GM13976 (cell line): ENCODE measurements at regions not wholly inside any gene's neighbourhood (a gene's known extent, or its start where the extent isn't known, plus 50 kb on each side); places are given as distances from the start of the nearest gene placed in this dataset.

Experiments
- DNase-seq: peaks from one replicate; pipeline ENCODE4 v3.0.0; 2012; ENCODE audit warnings: low spot score
- CTCF ChIP-seq: IDR thresholded peaks from 2 replicates; pipeline ENCODE4 v1.5.1; 2012; ENCODE audit warnings: borderline replicate concordance, mild to moderate bottlenecking; ENCODE audit not compliant: insufficient read depth; ENCODE audit errors: extremely low read depth, missing control alignments, control extremely low read depth
- in situ Hi-C: fragments of 300-500 bp; cut with MboI; formaldehyde crosslinking; loops from one replicate; pipeline ENCODE4 v1.12.0; 2022; ENCODE audit warnings: low sequenced_read_pairs, mixed read lengths, inconsistent platforms; ENCODE audit not compliant: unreplicated experiment

- DNase-seq = no peak
- in situ Hi-C loops = no loop called here
These were observed 797.0 kb downstream of the GALR1 start for GRCh38 chr18:78046631-78047030.

DNA sequence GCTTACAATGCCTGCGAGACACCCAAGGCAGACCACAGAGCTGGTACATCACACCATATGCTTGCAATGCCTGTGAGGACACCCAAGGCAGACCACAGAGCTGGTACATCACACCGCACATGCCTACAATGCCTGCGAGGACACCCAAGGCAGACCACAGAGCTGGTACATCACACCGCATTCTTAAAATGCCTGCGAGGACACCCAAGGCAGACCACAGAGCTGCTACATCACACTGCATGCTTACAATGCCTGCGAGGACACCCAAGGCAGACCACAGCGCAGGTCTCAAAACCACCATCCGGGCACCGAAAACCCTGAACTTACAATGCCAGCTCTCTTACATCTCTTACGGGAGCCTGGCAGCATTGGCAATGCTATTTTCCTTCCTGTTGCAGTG lies 799.6 kb downstream of the GALR1 start:
- no peak for TF ChIP-seq CTCF
- in situ Hi-C loops = no loop called here
- DNase-seq = no peak

More at GRCh38 chr18:78046631-78047030, 797.0 kb downstream of the GALR1 start:
- no peak for TF ChIP-seq CTCF

DNA sequence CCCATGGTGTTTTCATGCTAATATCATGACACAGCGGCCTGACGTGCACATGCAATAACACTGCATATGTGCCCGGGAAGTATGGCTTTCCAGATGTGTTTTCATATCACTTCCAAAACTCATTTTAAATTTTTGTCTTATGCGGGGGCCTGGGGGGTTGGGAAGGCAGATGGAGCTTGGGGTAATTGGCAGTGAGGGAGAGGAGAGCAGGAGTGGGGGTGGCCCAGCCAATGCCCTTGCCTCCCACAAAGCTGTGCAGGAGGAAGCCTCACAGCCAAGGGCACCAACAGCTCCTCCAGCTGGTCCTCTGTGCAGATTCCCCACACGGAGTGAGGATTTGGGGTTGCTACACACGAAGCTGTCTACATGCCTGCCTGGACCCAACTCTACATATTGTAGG lies 805.2 kb downstream of the GALR1 start:
- no peak for TF ChIP-seq CTCF
- in situ Hi-C loops = no loop called here
- DNase-seq = no peak

DNA sequence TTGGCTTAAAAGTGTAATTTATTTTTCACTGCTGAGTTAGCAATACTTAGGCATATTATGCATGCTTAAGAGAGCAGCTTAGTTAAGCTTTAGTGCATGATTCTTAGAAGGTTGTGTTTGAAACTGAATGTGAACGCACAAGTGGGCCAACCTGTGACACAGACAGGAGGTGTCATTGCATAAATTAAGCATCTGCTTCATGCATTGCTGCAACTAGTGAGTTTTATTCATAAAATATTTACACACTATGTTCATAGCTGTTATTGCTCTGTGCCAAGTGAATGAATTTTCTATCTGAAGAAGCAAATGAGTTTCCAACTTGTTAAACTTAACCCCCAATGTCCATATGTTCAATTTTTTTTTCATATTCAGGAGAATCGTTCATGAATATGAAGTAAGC lies 806.4 kb downstream of the GALR1 start:
- no peak for DNase-seq
- in situ Hi-C loops = no loop called here
- no peak for TF ChIP-seq CTCF

DNA sequence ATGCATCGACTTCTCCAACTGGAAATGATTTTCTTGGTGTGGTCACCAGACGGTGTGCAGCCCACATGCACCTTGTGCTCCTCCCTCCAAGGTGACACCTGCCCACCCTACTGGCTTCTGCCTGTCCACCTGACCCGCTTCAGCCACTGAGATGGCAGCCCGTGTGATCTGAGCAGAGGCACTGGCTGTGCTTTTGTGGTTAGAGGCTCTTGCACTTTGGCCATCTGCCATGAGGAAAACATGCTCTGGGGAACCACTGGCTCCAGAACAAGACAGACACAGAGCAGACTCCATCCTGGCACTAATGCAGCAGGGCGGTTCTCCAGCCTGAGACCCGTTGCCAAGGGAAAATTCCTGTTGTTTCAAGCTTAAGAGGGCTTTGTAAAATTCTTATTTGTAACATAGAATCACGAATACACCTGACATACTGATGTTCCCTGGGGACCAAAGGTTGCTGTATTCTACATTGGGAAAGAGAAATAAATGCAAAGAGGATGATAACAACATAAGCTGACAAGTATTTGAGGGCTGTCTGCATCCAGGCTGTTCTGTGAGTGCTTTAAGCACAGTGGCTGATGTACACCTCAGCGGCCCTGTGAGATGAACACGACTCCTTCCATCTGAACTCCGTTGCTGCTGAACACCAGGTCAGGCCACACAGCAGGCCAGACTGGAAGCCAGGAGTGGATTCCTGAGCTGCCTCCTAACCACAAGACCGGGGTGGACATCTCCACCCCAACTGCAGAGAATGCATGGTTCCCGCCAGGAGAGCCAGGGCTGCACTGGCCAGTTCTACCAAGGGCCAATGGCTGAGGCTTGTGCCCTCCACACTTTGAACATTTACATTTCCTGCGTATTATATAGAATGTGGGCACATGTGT lies 820.4 kb downstream of the GALR1 start:
- in situ Hi-C loops = no loop called here
- no peak for TF ChIP-seq CTCF
- no peak for DNase-seq

- DNase-seq = no peak
- no peak for TF ChIP-seq CTCF
- in situ Hi-C loops = no loop called here
These were observed 821.6 kb downstream of the GALR1 start for GRCh38 chr18:78071166-78071710.
